ENCODE measurements at regions not wholly inside any gene's neighbourhood (a gene's known extent, or its start where the extent isn't known, plus 50 kb on each side); places are given as distances from the start of the nearest gene placed in this dataset.

DNA sequence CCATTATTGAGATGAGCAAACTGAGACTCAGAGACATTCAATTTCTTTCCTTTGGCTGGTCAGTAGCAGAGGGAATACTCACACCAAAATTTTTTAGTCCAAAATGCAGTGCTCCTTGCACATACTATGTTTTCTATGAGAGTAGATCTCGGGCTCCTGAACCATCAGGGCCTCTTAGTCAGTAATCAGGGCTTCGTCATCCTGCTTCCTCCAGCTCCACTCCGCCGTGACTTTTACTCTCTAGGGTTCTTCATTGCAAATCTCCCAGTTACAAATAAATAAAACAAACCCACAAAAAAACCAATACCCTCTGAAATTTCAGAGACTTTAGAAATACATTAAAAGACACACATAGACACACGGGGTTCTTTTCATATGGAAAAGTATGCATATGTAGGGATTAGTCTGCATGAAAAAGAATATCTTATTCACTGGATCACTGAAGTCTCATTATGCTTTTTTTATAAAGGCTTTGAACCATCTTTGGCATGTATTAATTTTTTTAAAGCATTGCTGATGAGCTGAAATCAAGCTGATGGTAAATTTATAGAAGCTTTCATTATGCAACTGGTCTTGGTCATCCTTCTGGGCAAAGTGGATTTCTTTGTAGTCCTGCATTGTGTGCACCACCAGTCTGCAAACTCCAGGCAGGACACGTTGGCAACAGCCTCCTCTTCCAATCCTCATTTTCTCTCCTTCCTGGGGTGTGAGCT lies 235.0 kb downstream of the ICOS start:
- no peak overlapping the region for H2AFZ ChIP-seq (ENCODE audit: low read length)
- ChIA-PET CTCF (ENCODE audit: unreplicated experiment) (no interaction called here), POLR2A (no interaction called here)
- no peaks in the 10 kb centered on the region for H3K4me1 ChIP-seq (ENCODE audit: insufficient read depth, low read length, poor library complexity, severe bottlenecking)
- H3K36me3 ChIP-seq (ENCODE audit: insufficient read depth, low read length): no peaks in the 10 kb centered on the region
- H3K9me2 ChIP-seq (ENCODE audit: insufficient read depth, low read length): no peaks in the 10 kb centered on the region
- intact Hi-C loops (cut with micrococcal nuclease; ENCODE audit: unreplicated experiment): no loop called here
- H3K4me3 ChIP-seq (ENCODE audit: low read depth, low read length, poor library complexity, severe bottlenecking): no peak overlapping the region
- no peaks in the 10 kb centered on the region for H4K20me1 ChIP-seq (ENCODE audit: insufficient read depth, low read length)
- H3K4me2 ChIP-seq (ENCODE audit: low read length): no peak overlapping the region
- TF ChIP-seq EZH2phosphoT487 (IDR thresholded peaks at IDR 0.05; ENCODE audit: borderline replicate concordance, low read depth, low read length): no peak
- TF ChIP-seq, protein P1, sequence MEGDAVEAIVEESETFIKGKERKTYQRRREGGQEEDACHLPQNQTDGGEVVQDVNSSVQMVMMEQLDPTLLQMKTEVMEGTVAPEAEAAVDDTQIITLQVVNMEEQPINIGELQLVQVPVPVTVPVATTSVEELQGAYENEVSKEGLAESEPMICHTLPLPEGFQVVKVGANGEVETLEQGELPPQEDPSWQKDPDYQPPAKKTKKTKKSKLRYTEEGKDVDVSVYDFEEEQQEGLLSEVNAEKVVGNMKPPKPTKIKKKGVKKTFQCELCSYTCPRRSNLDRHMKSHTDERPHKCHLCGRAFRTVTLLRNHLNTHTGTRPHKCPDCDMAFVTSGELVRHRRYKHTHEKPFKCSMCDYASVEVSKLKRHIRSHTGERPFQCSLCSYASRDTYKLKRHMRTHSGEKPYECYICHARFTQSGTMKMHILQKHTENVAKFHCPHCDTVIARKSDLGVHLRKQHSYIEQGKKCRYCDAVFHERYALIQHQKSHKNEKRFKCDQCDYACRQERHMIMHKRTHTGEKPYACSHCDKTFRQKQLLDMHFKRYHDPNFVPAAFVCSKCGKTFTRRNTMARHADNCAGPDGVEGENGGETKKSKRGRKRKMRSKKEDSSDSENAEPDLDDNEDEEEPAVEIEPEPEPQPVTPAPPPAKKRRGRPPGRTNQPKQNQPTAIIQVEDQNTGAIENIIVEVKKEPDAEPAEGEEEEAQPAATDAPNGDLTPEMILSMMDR (conservative IDR thresholded peaks at IDR 0.05; ENCODE audit: low read length): no peak
- no TSS peak for BruUV-seq (replicated peaks)
- DNase-seq (ENCODE audit: low spot score): no peak
- no peaks in the 10 kb centered on the region for H3K9me3 ChIP-seq (ENCODE audit: low read length)
- H3K79me2 ChIP-seq (ENCODE audit: insufficient read depth, low read depth, low read length): no peaks in the 10 kb centered on the region
- H3K27ac ChIP-seq (ENCODE audit: low read depth, low read length, poor library complexity, severe bottlenecking): no peak overlapping the region

GRCh38 chr2:204172145-204172600 lies 235.6 kb downstream of the ICOS start:
- no peaks in the 10 kb centered on the region for H3K36me3 ChIP-seq (ENCODE audit: insufficient read depth, low read length)
- H3K4me1 ChIP-seq (ENCODE audit: insufficient read depth, low read length, poor library complexity, severe bottlenecking): no peaks in the 10 kb centered on the region
- no peak overlapping the region for H3K4me2 ChIP-seq (ENCODE audit: low read length)
- no peaks in the 10 kb centered on the region for H3K79me2 ChIP-seq (ENCODE audit: insufficient read depth, low read depth, low read length)
- TF ChIP-seq EZH2phosphoT487 (IDR thresholded peaks at IDR 0.05; ENCODE audit: borderline replicate concordance, low read depth, low read length): no peak
- TF ChIP-seq, protein P1 (conservative IDR thresholded peaks at IDR 0.05; ENCODE audit: low read length): no peak
- intact Hi-C loops (cut with micrococcal nuclease; ENCODE audit: unreplicated experiment): no loop called here
- CTCF ChIA-PET (ENCODE audit: unreplicated experiment): no interaction called here
- POLR2A ChIA-PET: no interaction called here
- H3K4me3 ChIP-seq (ENCODE audit: low read depth, low read length, poor library complexity, severe bottlenecking): no peak overlapping the region
- H4K20me1 ChIP-seq (ENCODE audit: insufficient read depth, low read length): no peaks in the 10 kb centered on the region
- no peaks in the 10 kb centered on the region for H3K9me2 ChIP-seq (ENCODE audit: insufficient read depth, low read length)
- BruUV-seq (replicated peaks): no TSS peak
- no peak overlapping the region for H2AFZ ChIP-seq (ENCODE audit: low read length)
- no peak overlapping the region for H3K27ac ChIP-seq (ENCODE audit: low read depth, low read length, poor library complexity, severe bottlenecking)
- no peaks in the 10 kb centered on the region for H3K9me3 ChIP-seq (ENCODE audit: low read length)
- no peak for DNase-seq (ENCODE audit: low spot score)

DNA sequence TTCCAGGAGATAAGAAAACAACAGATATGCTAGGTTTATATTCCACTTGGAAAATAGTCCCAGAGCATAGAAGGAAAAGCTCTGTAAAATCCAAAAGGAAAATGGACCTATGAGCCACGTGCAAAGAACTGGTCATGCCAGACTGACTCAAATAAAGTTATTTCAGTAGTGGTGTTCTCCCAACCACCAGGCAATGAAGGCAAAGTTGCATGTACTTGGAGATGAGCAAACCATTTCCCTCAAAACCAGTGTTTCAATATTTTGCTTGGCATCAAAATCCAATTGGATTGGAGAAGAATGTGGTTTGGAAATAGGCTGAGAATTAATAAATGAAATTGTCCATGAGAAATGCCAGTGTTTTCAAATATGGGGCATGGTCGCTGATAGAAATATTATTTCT lies 237.5 kb downstream of the ICOS start:
- ChIA-PET POLR2A (no interaction called here), CTCF (ENCODE audit: unreplicated experiment) (no interaction called here)
- DNase-seq (ENCODE audit: low spot score): no peak
- TF ChIP-seq, protein P1 (conservative IDR thresholded peaks at IDR 0.05; ENCODE audit: low read length): no peak
- no peak for TF ChIP-seq EZH2phosphoT487 (IDR thresholded peaks at IDR 0.05; ENCODE audit: borderline replicate concordance, low read depth, low read length)
- Histone ChIP-seq H3K4me1 (ENCODE audit: insufficient read depth, low read length, poor library complexity, severe bottlenecking) (no peaks in the 10 kb centered on the region), H3K4me2 (ENCODE audit: low read length) (no peak overlapping the region), H3K27ac (ENCODE audit: low read depth, low read length, poor library complexity, severe bottlenecking) (no peak overlapping the region), H3K36me3 (ENCODE audit: insufficient read depth, low read length) (no peaks in the 10 kb centered on the region), H3K4me3 (ENCODE audit: low read depth, low read length, poor library complexity, severe bottlenecking) (no peak overlapping the region), H3K79me2 (ENCODE audit: insufficient read depth, low read depth, low read length) (no peaks in the 10 kb centered on the region), H2AFZ (ENCODE audit: low read length) (no peak overlapping the region), H3K9me2 (ENCODE audit: insufficient read depth, low read length) (no peaks in the 10 kb centered on the region), H4K20me1 (ENCODE audit: insufficient read depth, low read length) (no peaks in the 10 kb centered on the region), H3K9me3 (ENCODE audit: low read length) (no peaks in the 10 kb centered on the region)
- no TSS peak for BruUV-seq (replicated peaks)
- intact Hi-C loops (cut with micrococcal nuclease; ENCODE audit: unreplicated experiment): no loop called here
